Heart left ventricle (tissue), 16 donors: ENCODE measurements at regions not wholly inside any gene's neighbourhood (a gene's known extent, or its start where the extent isn't known, plus 50 kb on each side); places are given as distances from the start of the nearest gene placed in this dataset.

Source experiments
- ATAC-seq, 4 donors: fragments of 200-7000 bp; cut with Tn5 transposase; one replicate each; pipeline ENCODE4 v1.9.1; 2020 to 2022; ENCODE audit warnings: moderate library complexity in 4 of 4, mild to moderate bottlenecking in 3 of 4, moderate number of reproducible peaks in 1 of 4
- DNase-seq, 5 donors: peaks; one replicate each; pipeline ENCODE4 v3.0.0-alpha.2; 2020
- H3K27ac ChIP-seq, 12 donors: fragments of 200-600 bp; sonication (generic) in 4 of 12; one replicate each; pipeline versions ENCODE4 v1.5.0 to v1.8.0; 2016 to 2022; ENCODE audit warnings: mild to moderate bottlenecking in 2 of 12
- H3K27me3 ChIP-seq, 9 donors: fragments of 200-600 bp; sonication (generic) in 2 of 9; one replicate each; pipeline versions ENCODE4 v1.5.1 to v1.8.0; 2016 to 2022; ENCODE audit warnings: mild to moderate bottlenecking in 3 of 9
- H3K36me3 ChIP-seq, 9 donors: fragments of 200-600 bp; sonication (generic) in 2 of 9; one replicate each; pipeline versions ENCODE4 v1.5.0 to v1.8.0; 2018 to 2022; ENCODE audit warnings: mild to moderate bottlenecking in 2 of 9
- H3K4me1 ChIP-seq, 12 donors: fragments of 200-600 bp; sonication (generic) in 4 of 12; one replicate each; pipeline versions ENCODE4 v1.5.0 to v1.8.0; 2016 to 2022; ENCODE audit warnings: mild to moderate bottlenecking in 3 of 12
- H3K4me3 ChIP-seq, 12 donors: fragments of 200-600 bp; sonication (generic) in 4 of 12; one replicate each; pipeline versions ENCODE4 v1.5.0 to v1.8.0; 2017 to 2022; ENCODE audit warnings: mild to moderate bottlenecking in 9 of 12, moderate library complexity in 4 of 12
- H3K9me3 ChIP-seq, 12 donors: fragments of 200-600 bp; sonication (generic) in 4 of 12; one replicate each; pipeline versions ENCODE4 v1.5.0 to v1.8.0; 2016 to 2022; ENCODE audit warnings: mild to moderate bottlenecking in 1 of 12
- CTCF ChIP-seq, 12 donors: fragments of 200-600 bp; sonication (generic) in 4 of 12; IDR thresholded peaks; one replicate each; pipeline versions ENCODE4 v1.5.0 to v1.8.0; 2018 to 2022; ENCODE audit warnings: antibody characterized with exemption in 12 of 12, mild to moderate bottlenecking in 5 of 12
- POLR2A ChIP-seq, 2 donors: fragments of 450-650 bp; IDR thresholded peaks; one replicate each; pipeline ENCODE4 v1.6.1; 2017; ENCODE audit warnings: antibody characterized with exemption in 2 of 2, mild to moderate bottlenecking in 2 of 2, moderate library complexity in 2 of 2
- WGBS, 4 donors: extraction: QIAGEN DNeasy Blood & Tissue Kit in 2 of 4; methylation state at CpG; one replicate each; pipeline versions ENCODE4 v1.1.5 to v1.1.7; 2013 to 2018; 5-methylcytosine and 5-hydroxymethylcytosine counted together
- intact Hi-C, 10 donors: fragments of 100-400 bp; cut with DNase I; formaldehyde crosslinking; loops; one replicate each; pipeline versions ENCODE4 v1.11.1 to v1.14.2; 2022
- donor health status: ischemic (EF 13 %, LVEDD 7.1; RV severe dilation, severe dysfunction).
- donor health status: healthy with polysubstance abuse.
- donor health status: DM: no; HTN: yes; CAD: no.
- donor health status: DM: no; HTN: no; CAD: no.
- donor health status: ischemic (EF 25% LVEDD 6.9; RV normal size, moderate dysfunction).
- donor health status: ischemic (EF 25% LVEDD 5.7; RV mildly dilated, moderate dysfunction).
- donor health status: healthy.
- donor health status: DM: yes; HTN: yes; CAD: no.
- donor health status: ischemic (EF 35%, LVEDD 5.7; RV mildly dilated, moderate dysfunction).
- donor health status: nonischemic (EF 11% LVEDD 7.7; RV severe dilation, severe dysfunction).
- donor health status: DM: yes; HTN: yes; CAD: no.
- donor health status: PGD.
- donor health status: ischemic (EF 29% LVEDD 5.4; RV normal size, mild dysfunction).
- donor health status: nonischemic (EF 23%, LVEDD 6.1; RV moderate dilation, normal function).

GRCh38 chr12:69007101-69007854 lies 74.3 kb upstream of the CPM start:
- Histone ChIP-seq H3K27me3 (peaks cover 0 to 8% (median 0%) of the 10 kb centered on the region in 9 donors), H3K4me1 (peaks cover 0 to 33% (median 1%) of the 10 kb centered on the region in 12 donors), H3K36me3 (no peaks in the 10 kb centered on the region), H3K27ac (peak overlapping the region in 5 of 12 donors; percentile 7 to 85 (median 22)), H3K9me3 (no peaks in the 10 kb centered on the region), H3K4me3 (peak overlapping the region in 3 of 12 donors; percentile 7 to 33 (median 25))
- ATAC-seq, result peak; percentile 26 to 84 (median 72)
- DNase-seq, result peak in 2 of 5 donors; percentile 7 to 26
- 24 to 33% (median 31%) methylated on average over 9 of the region's 9 CpGs for WGBS, 4 donors
- TF ChIP-seq CTCF (IDR thresholded peaks at IDR 0.05), result no peak
- no peak for TF ChIP-seq POLR2A (IDR thresholded peaks at IDR 0.05)
- intact Hi-C loops, result no loop called here

GRCh38 chr12:69007855-69008351 lies 74.9 kb upstream of the CPM start:
- TF ChIP-seq CTCF (IDR thresholded peaks at IDR 0.05), result no peak
- no peak for TF ChIP-seq POLR2A (IDR thresholded peaks at IDR 0.05)
- Histone ChIP-seq H3K4me3 (no peak overlapping the region), H3K9me3 (no peaks in the 10 kb centered on the region), H3K4me1 (peaks cover 0 to 33% (median 1%) of the 10 kb centered on the region in 12 donors), H3K27ac (peak overlapping the region in 2 of 12 donors; percentile 7 to 85), H3K27me3 (peaks cover 0 to 8% (median 0%) of the 10 kb centered on the region in 9 donors), H3K36me3 (no peaks in the 10 kb centered on the region)
- intact Hi-C loops, result no loop called here
- DNase-seq (no peak), ATAC-seq (no peak)
- whole genome bisulfite sequencing, 4 donors, result 66 to 74% (median 67%) methylated on average over 5 of the region's 5 CpGs

- 78 to 88% (median 80%) methylated on average over 4 of the region's 4 CpGs for WGBS, 4 donors
- intact Hi-C loops, result no loop called here
- H3K9me3 ChIP-seq, result no peaks in the 10 kb centered on the region
- no peaks in the 10 kb centered on the region for H3K36me3 ChIP-seq
- no peak overlapping the region for H3K4me3 ChIP-seq
- peaks cover 0 to 33% (median 1%) of the 10 kb centered on the region in 12 donors for H3K4me1 ChIP-seq
- H3K27ac ChIP-seq, result peak overlapping the region in 1 of 12 donors; percentile 85
- peaks cover 0 to 8% (median 0%) of the 10 kb centered on the region in 9 donors for H3K27me3 ChIP-seq
- no peak for DNase-seq
- ATAC-seq, result no peak
- TF ChIP-seq POLR2A (IDR thresholded peaks at IDR 0.05) (no peak), CTCF (IDR thresholded peaks at IDR 0.05) (no peak)
These were observed 75.5 kb upstream of the CPM start for GRCh38 chr12:69008520-69008919.

GRCh38 chr12:69014047-69014446 lies 81.1 kb upstream of the CPM start:
- ATAC-seq (no peak), DNase-seq (no peak)
- Histone ChIP-seq H3K27ac (no peak overlapping the region), H3K4me1 (peaks cover 0 to 2% (median 0%) of the 10 kb centered on the region in 12 donors), H3K9me3 (no peaks in the 10 kb centered on the region), H3K36me3 (no peaks in the 10 kb centered on the region), H3K4me3 (no peak overlapping the region), H3K27me3 (no peaks in the 10 kb centered on the region)
- TF ChIP-seq CTCF (IDR thresholded peaks at IDR 0.05) (no peak), POLR2A (IDR thresholded peaks at IDR 0.05) (no peak)
- intact Hi-C loops, result no loop called here
- WGBS, 4 donors, result 74 to 83% (median 79%) methylated on average over 2 of the region's 2 CpGs
